HepG2 (cell line): ENCODE measurements at regions not wholly inside any gene's neighbourhood (a gene's known extent, or its start where the extent isn't known, plus 50 kb on each side); places are given as distances from the start of the nearest gene placed in this dataset.

ENCODE experiments used
- ARID5B ChIP-seq: IDR thresholded peaks from 2 replicates; pipeline ENCODE4 v1.4.0; 2020; ENCODE audit warnings: mild to moderate bottlenecking, missing genetic modification reagents
- IKZF5 ChIP-seq: IDR thresholded peaks from 2 replicates; pipeline ENCODE4 v1.6.1; 2018; ENCODE audit warnings: missing genetic modification reagents, mild to moderate bottlenecking, missing compliant biosample characterization
- IRF9 ChIP-seq: sonication (generic); formaldehyde crosslinking; IDR thresholded peaks from 2 replicates; pipeline ENCODE4 v1.8.0; 2022; ENCODE audit warnings: missing genetic modification reagents, mild to moderate bottlenecking, borderline replicate concordance
- NFE2L1 ChIP-seq: sonication (generic); formaldehyde crosslinking; IDR thresholded peaks from 2 replicates; pipeline ENCODE4 v1.4.0; 2020; ENCODE audit warnings: missing genetic modification reagents, mild to moderate bottlenecking, borderline replicate concordance
- NR2F6 ChIP-seq, 2 experiments: IDR thresholded peaks; 2 replicates each; pipeline ENCODE4 v1.6.1; 2016; ENCODE audit warnings: antibody characterized with exemption in 1 of 2, mild to moderate bottlenecking in 1 of 2
- PCBP1 ChIP-seq: fragments of 200-400 bp; formaldehyde crosslinking; IDR thresholded peaks from 2 replicates; pipeline ENCODE4 v1.6.1; 2017; ENCODE audit warnings: mild to moderate bottlenecking, low read depth, low read length, borderline replicate concordance
- SIX1 ChIP-seq: sonication (generic); formaldehyde crosslinking; IDR thresholded peaks from 2 replicates; pipeline ENCODE4 v1.4.0; 2020; ENCODE audit warnings: missing genetic modification reagents, borderline replicate concordance
- SOX5 ChIP-seq: IDR thresholded peaks from 2 replicates; pipeline ENCODE4 v1.6.1; 2016; ENCODE audit warnings: borderline replicate concordance
- THAP9 ChIP-seq: sonication (generic); formaldehyde crosslinking; IDR thresholded peaks from 2 replicates; pipeline ENCODE4; 2020; ENCODE audit warnings: missing genetic modification reagents, mild to moderate bottlenecking, borderline replicate concordance
- UBTF ChIP-seq: sonication (generic); formaldehyde crosslinking; IDR thresholded peaks from 2 replicates; pipeline ENCODE4 v1.4.0; 2020; ENCODE audit warnings: mild to moderate bottlenecking, missing genetic modification reagents
- ZBTB38 ChIP-seq: sonication (generic); formaldehyde crosslinking; IDR thresholded peaks from 2 replicates; pipeline ENCODE4 v1.5.1; 2020; ENCODE audit warnings: mild to moderate bottlenecking, missing genetic modification reagents
- ZFP91 ChIP-seq: sonication (generic); formaldehyde crosslinking; IDR thresholded peaks from 2 replicates; pipeline ENCODE4 v1.9.0; 2022; ENCODE audit warnings: missing genetic modification reagents, mild to moderate bottlenecking, borderline replicate concordance
- ZNF615 ChIP-seq: sonication (generic); formaldehyde crosslinking; IDR thresholded peaks from 2 replicates; pipeline ENCODE4 v1.5.0; 2020; ENCODE audit warnings: mild to moderate bottlenecking, missing genetic modification reagents, borderline replicate concordance

GRCh38 chr16:21511315-21512210, 87.8 kb upstream of the METTL9 start (continued):
- TF ChIP-seq UBTF (CRISPR knock-in tag): peak; percentile 20
- 0 out of 2 replicates have a peak, but pooled peaks have one; percentile 39 for TF ChIP-seq IRF9 (CRISPR knock-in tag)
- TF ChIP-seq SIX1: peak; percentile 23; the same call in 1 of the 2 replicates
- peak; percentile 66; the same call in 1 of the 2 replicates for TF ChIP-seq SOX5 (CRISPR knock-in tag)
- TF ChIP-seq ZBTB38: peak; percentile 78
- TF ChIP-seq IKZF5 (CRISPR knock-in tag): peak; percentile 27; the same call in 1 of the 2 replicates
- TF ChIP-seq NR2F6 (IDR thresholded peaks at IDR 0.05): peak; percentile 65
- peak; percentile 88 for TF ChIP-seq NR2F6 (CRISPR knock-in tag; IDR thresholded peaks at IDR 0.05)
- 0 out of 2 replicates have a peak, but pooled peaks have one; percentile 24 for TF ChIP-seq ZNF615 (CRISPR knock-in tag)
- peak; percentile 95; the same call in 1 of the 2 replicates for TF ChIP-seq NFE2L1
- TF ChIP-seq PCBP1: peak; percentile 55; the same call in 1 of the 2 replicates
- TF ChIP-seq ZFP91 (CRISPR knock-in tag): 0 out of 2 replicates have a peak, but pooled peaks have one; percentile 32
- peak; percentile 83 for TF ChIP-seq ARID5B (CRISPR knock-in tag)
- TF ChIP-seq THAP9 (CRISPR knock-in tag): peak; percentile 39
